Panc1 (cell line): ENCODE measurements at regions not wholly inside any gene's neighbourhood (a gene's known extent, or its start where the extent isn't known, plus 50 kb on each side); places are given as distances from the start of the nearest gene placed in this dataset.

Experiments
- CTCF ChIP-seq: fragments of 450-650 bp; IDR thresholded peaks from 2 replicates; pipeline ENCODE4 v1.5.1; 2017; ENCODE audit warnings: mild to moderate bottlenecking
- POLR2AphosphoS5 ChIP-seq: IDR thresholded peaks from 2 replicates; pipeline ENCODE4 v1.6.1; 2012; ENCODE audit warnings: mild to moderate bottlenecking, low read depth, low read length, moderate library complexity
- REST ChIP-seq, 2 experiments: IDR thresholded peaks; 2 replicates each; pipeline ENCODE4 v1.6.1; 2011 to 2012; ENCODE audit warnings: low read depth in 2 of 2, control low read depth in 1 of 2, low read length in 1 of 2, mild to moderate bottlenecking in 1 of 2, moderate library complexity in 1 of 2; ENCODE audit not compliant: insufficient read depth in 1 of 2
- SIN3A ChIP-seq: IDR thresholded peaks from 2 replicates; pipeline ENCODE4 v1.6.1; 2012; ENCODE audit warnings: low read depth, mild to moderate bottlenecking, low read length, moderate library complexity, borderline replicate concordance; ENCODE audit not compliant: insufficient read depth

GRCh38 chr4:177717407-177717806, 275.2 kb upstream of the AGA start:
- TF ChIP-seq POLR2AphosphoS5 (no peak), CTCF (no peak), SIN3A (no peak), REST (IDR thresholded peaks at IDR 0.05; ENCODE audit: insufficient read depth in 1 of 2, low read depth in 2 of 2, low read length in 1 of 2) (no peak)
